Neuronal stem cell (in vitro differentiated cells): ENCODE measurements at regions not wholly inside any gene's neighbourhood (a gene's known extent, or its start where the extent isn't known, plus 50 kb on each side); places are given as distances from the start of the nearest gene placed in this dataset.
"Not testable (repeated sequence)": the region's sequence is repeated elsewhere in the genome, so short reads cannot be mapped to it uniquely, and the experiment has no call there.

Experiments used
- DNase-seq: peaks from one replicate; pipeline ENCODE4 v3.0.0-alpha.2; 2013; ENCODE audit warnings: low spot score
- H2AFZ ChIP-seq: one replicate; pipeline ENCODE4 v1.6.1; 2013; ENCODE audit warnings: mild to moderate bottlenecking, low read length, inconsistent platforms
- H2AK5ac ChIP-seq: 2 replicates; pipeline ENCODE4 v1.6.1; 2013; ENCODE audit warnings: low read depth, mild to moderate bottlenecking, inconsistent platforms, low read length, moderate library complexity, mixed read lengths
- H2BK120ac ChIP-seq: 2 replicates; pipeline ENCODE4 v1.6.1; 2013; ENCODE audit warnings: low read depth, mild to moderate bottlenecking, inconsistent platforms, low read length, moderate library complexity, mixed read lengths
- H2BK12ac ChIP-seq: one replicate; pipeline ENCODE4 v1.6.1; 2013; ENCODE audit warnings: low read length, inconsistent platforms
- H2BK15ac ChIP-seq: 2 replicates; pipeline ENCODE4 v1.6.1; 2013; ENCODE audit warnings: mild to moderate bottlenecking, low read length, inconsistent platforms, mixed read lengths
- H2BK5ac ChIP-seq: one replicate; pipeline ENCODE4 v1.6.1; 2013; ENCODE audit warnings: inconsistent platforms, mild to moderate bottlenecking, low read length, moderate library complexity
- H3K14ac ChIP-seq: one replicate; pipeline ENCODE4 v1.6.1; 2013; ENCODE audit warnings: low read length, inconsistent platforms
- H3K18ac ChIP-seq: 2 replicates; pipeline ENCODE4 v1.6.1; 2013; ENCODE audit warnings: low read length, inconsistent platforms
- H3K23ac ChIP-seq: 2 replicates; pipeline ENCODE4 v1.6.1; 2013; ENCODE audit warnings: low read depth, mild to moderate bottlenecking, mixed read lengths, low read length, inconsistent platforms; ENCODE audit not compliant: poor library complexity
- H3K27ac ChIP-seq: replicated peaks from 3 replicates; pipeline ENCODE4 v1.5.1; 2013; ENCODE audit warnings: low read length, inconsistent platforms
- H3K27me3 ChIP-seq, 3 experiments: 2 replicates each; pipeline ENCODE4 v1.6.1; 2013; ENCODE audit warnings: low read length in 3 of 3, mild to moderate bottlenecking in 2 of 3, inconsistent platforms in 1 of 3, low read depth in 1 of 3, mixed read lengths in 1 of 3, moderate library complexity in 1 of 3; ENCODE audit not compliant: control insufficient read depth in 3 of 3, insufficient read depth in 3 of 3
- H3K36me3 ChIP-seq, 2 donors: replicated peaks in 1 of 2; 2 replicates each; pipeline ENCODE4 v1.6.1; 2013; ENCODE audit warnings: low read length in 2 of 2; ENCODE audit not compliant: control insufficient read depth in 2 of 2, insufficient read depth in 2 of 2
- H3K4ac ChIP-seq: 2 replicates; pipeline ENCODE4 v1.6.1; 2013; ENCODE audit warnings: inconsistent platforms, mild to moderate bottlenecking, low read length, moderate library complexity
- H3K4me1 ChIP-seq, 2 donors: 1 replicate in 1 of 2; 2 replicates in 1 of 2; pipeline ENCODE4 v1.6.1; 2013; ENCODE audit warnings: low read length in 2 of 2, low read depth in 1 of 2; ENCODE audit not compliant: control insufficient read depth in 2 of 2, insufficient read depth in 1 of 2
- H3K4me2 ChIP-seq: one replicate; pipeline ENCODE4 v1.6.1; 2013; ENCODE audit warnings: mild to moderate bottlenecking, low read length, inconsistent platforms; ENCODE audit not compliant: insufficient read depth, poor library complexity, severe bottlenecking
- H3K4me3 ChIP-seq, 2 donors: 2 replicates each; pipeline ENCODE4 v1.5.1; 2013; ENCODE audit warnings: low read length in 2 of 2, mild to moderate bottlenecking in 2 of 2, inconsistent platforms in 1 of 2, moderate library complexity in 1 of 2
- H3K79me1 ChIP-seq: one replicate; pipeline ENCODE4 v1.6.1; 2013; ENCODE audit warnings: low read depth, mild to moderate bottlenecking, inconsistent platforms, low read length, moderate library complexity
- H3K9ac ChIP-seq: one replicate; pipeline ENCODE4 v1.6.1; 2013; ENCODE audit warnings: mild to moderate bottlenecking, low read depth, low read length, inconsistent platforms; ENCODE audit not compliant: poor library complexity
- H3K9me3 ChIP-seq, 2 donors: replicated peaks in 1 of 2; 2 replicates each; pipeline versions ENCODE3 to v1.6.1; 2013; ENCODE audit warnings: low read length in 2 of 2, mild to moderate bottlenecking in 2 of 2, inconsistent platforms in 1 of 2, low read depth in 1 of 2, mixed read lengths in 1 of 2, moderate library complexity in 1 of 2; ENCODE audit not compliant: control insufficient read depth in 2 of 2, insufficient read depth in 1 of 2
- H4K8ac ChIP-seq: one replicate; pipeline ENCODE4 v1.6.1; 2013; ENCODE audit warnings: low read depth, mild to moderate bottlenecking, inconsistent platforms, low read length, moderate library complexity
- H4K91ac ChIP-seq: one replicate; pipeline ENCODE4 v1.6.1; 2013; ENCODE audit warnings: low read length, low read depth, mild to moderate bottlenecking, inconsistent platforms; ENCODE audit not compliant: poor library complexity
- WGBS, 2 donors: extraction: QIAGEN DNeasy Blood & Tissue Kit; methylation state at CpG; one replicate each; pipeline ENCODE4 v1.1.7; 2013; ENCODE audit warnings: missing lambda C conversion rate in 2 of 2, mixed read lengths in 1 of 2; ENCODE audit not compliant: insufficient read length in 2 of 2, insufficient replicate concordance in 1 of 2; ENCODE audit errors: extremely low coverage in 2 of 2; 5-methylcytosine and 5-hydroxymethylcytosine counted together

- H2BK120ac ChIP-seq = no peak overlapping the region
- H3K18ac ChIP-seq = no peak overlapping the region
- no peak overlapping the region for H3K4ac ChIP-seq
- H4K91ac ChIP-seq = no peak overlapping the region
- no peak overlapping the region for H2AFZ ChIP-seq
- no peak for DNase-seq
- no CpG with 5 or more reads among the region's 4 CpGs for WGBS, 2 donors
- H3K4me1 ChIP-seq = peaks cover 2 to 4% of the 10 kb centered on the region in 2 donors
- H3K36me3 ChIP-seq = no peaks in the 10 kb centered on the region
- no peak overlapping the region for H3K4me3 ChIP-seq
- no peak overlapping the region for H3K23ac ChIP-seq
- H2BK15ac ChIP-seq = no peak overlapping the region
- no peak overlapping the region for H3K14ac ChIP-seq
- H3K27me3 ChIP-seq = no peaks in the 10 kb centered on the region
- no peaks in the 10 kb centered on the region for H3K9me3 ChIP-seq
- no peak overlapping the region for H3K9ac ChIP-seq
- H3K27ac ChIP-seq = no peak overlapping the region
- no peaks in the 10 kb centered on the region for H3K79me1 ChIP-seq
- no peak overlapping the region for H3K4me2 ChIP-seq
- H4K8ac ChIP-seq = no peak overlapping the region
- H2BK12ac ChIP-seq = no peak overlapping the region
- H2BK5ac ChIP-seq = no peak overlapping the region
- H2AK5ac ChIP-seq = no peak overlapping the region
Observed at GRCh38 chr12:105474672-105475071, 144.2 kb downstream of the C12orf75 start.

GRCh38 chr12:105476616-105477015, 146.1 kb downstream of the C12orf75 start:
- Histone ChIP-seq H3K9ac (no peak overlapping the region), H3K14ac (no peak overlapping the region), H3K36me3 (no peaks in the 10 kb centered on the region), H2AFZ (no peak overlapping the region), H2AK5ac (no peak overlapping the region), H2BK120ac (no peak overlapping the region), H3K79me1 (no peaks in the 10 kb centered on the region), H3K27ac (no peak overlapping the region), H3K4me2 (no peak overlapping the region), H3K4me3 (no peak overlapping the region), H3K27me3 (no peaks in the 10 kb centered on the region), H4K8ac (no peak overlapping the region), H2BK5ac (no peak overlapping the region), H3K18ac (no peak overlapping the region), H2BK12ac (no peak overlapping the region), H3K4me1 (peaks cover 7 to 17% of the 10 kb centered on the region in 2 donors), H3K9me3 (peaks cover 0 to 1% of the 10 kb centered on the region in 2 donors), H3K4ac (no peak overlapping the region), H3K23ac (no peak overlapping the region), H2BK15ac (no peak overlapping the region), H4K91ac (no peak overlapping the region)
- DNase-seq = no peak
- no CpG with 5 or more reads among the region's 2 CpGs for WGBS, 2 donors

- no peaks in the 10 kb centered on the region for H3K27me3 ChIP-seq
- WGBS, 2 donors = no CpG with 5 or more reads among the region's 6 CpGs
- H2AFZ ChIP-seq = no peak overlapping the region
- no peaks in the 10 kb centered on the region for H3K79me1 ChIP-seq
- no peak overlapping the region for H3K9ac ChIP-seq
- H2AK5ac ChIP-seq = no peak overlapping the region
- no peak overlapping the region for H3K4me3 ChIP-seq
- H3K27ac ChIP-seq = no peak overlapping the region
- no peaks in the 10 kb centered on the region for H3K36me3 ChIP-seq
- no peak overlapping the region for H2BK120ac ChIP-seq
- H2BK5ac ChIP-seq = no peak overlapping the region
- no peak overlapping the region for H4K91ac ChIP-seq
- H3K4me1 ChIP-seq = peaks cover 7 to 17% of the 10 kb centered on the region in 2 donors
- peaks cover 0 to 1% of the 10 kb centered on the region in 2 donors for H3K9me3 ChIP-seq
- no peak overlapping the region for H3K23ac ChIP-seq
- no peak overlapping the region for H3K4me2 ChIP-seq
- no peak overlapping the region for H4K8ac ChIP-seq
- DNase-seq = no peak
- no peak overlapping the region for H3K18ac ChIP-seq
- no peak overlapping the region for H3K4ac ChIP-seq
- H2BK15ac ChIP-seq = no peak overlapping the region
- no peak overlapping the region for H3K14ac ChIP-seq
- no peak overlapping the region for H2BK12ac ChIP-seq
Observed at GRCh38 chr12:105477873-105478272, 147.4 kb downstream of the C12orf75 start.

GRCh38 chr12:105478788-105479187, 148.3 kb downstream of the C12orf75 start:
- H3K36me3 ChIP-seq, H3K4me3 ChIP-seq, H2BK12ac ChIP-seq, H3K4me2 ChIP-seq, H4K91ac ChIP-seq, H3K4ac ChIP-seq, H2BK120ac ChIP-seq, DNase-seq, H3K79me1 ChIP-seq, H3K27me3 ChIP-seq, H2BK15ac ChIP-seq, H3K9ac ChIP-seq, H3K9me3 ChIP-seq, H3K18ac ChIP-seq, H2AK5ac ChIP-seq, H3K27ac ChIP-seq, H2AFZ ChIP-seq, H4K8ac ChIP-seq, H3K14ac ChIP-seq, H2BK5ac ChIP-seq, H3K23ac ChIP-seq: not testable (repeated sequence)
- WGBS, 2 donors = no CpG with 5 or more reads among the region's 9 CpGs
- H3K4me1 ChIP-seq = peaks cover 7 to 17% of the 10 kb centered on the region in 2 donors
